ENCODE measurements at regions not wholly inside any gene's neighbourhood (a gene's known extent, or its start where the extent isn't known, plus 50 kb on each side); places are given as distances from the start of the nearest gene placed in this dataset.
A peak's percentile ranks its signal among the peaks of the same experiment; 100 is the strongest.

DNA sequence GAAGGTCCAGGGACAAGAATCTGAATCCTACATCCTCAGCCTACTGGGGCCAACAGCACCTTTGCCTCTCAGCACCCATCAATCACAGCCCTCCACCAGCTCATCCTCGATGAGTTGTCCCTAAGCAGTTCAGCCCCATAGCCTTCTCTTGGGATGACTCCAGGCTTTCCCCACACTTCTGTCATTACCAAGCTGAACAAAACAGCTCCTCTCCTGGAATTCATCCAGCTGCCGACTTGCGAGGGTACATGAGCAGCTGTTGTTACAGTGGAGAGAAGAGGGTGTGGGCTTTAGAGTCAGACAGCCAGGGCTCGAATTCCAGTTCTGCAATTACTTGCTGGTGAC is 69.0 kb upstream of the THBS1 start:
- Histone ChIP-seq H3K27ac (ENCODE audit: low read depth, low read length) (peak overlapping the region; percentile 76), H4K20me1 (ENCODE audit: insufficient read depth, low read length) (no peaks in the 10 kb centered on the region), H3K36me3 (ENCODE audit: insufficient read depth, low read length) (no peaks in the 10 kb centered on the region), H3K79me2 (ENCODE audit: insufficient read depth, low read length) (no peaks in the 10 kb centered on the region), H3K4me2 (ENCODE audit: insufficient read depth, low read length) (peak overlapping the region; percentile 73), H3K4me3 (ENCODE audit: insufficient read depth, low read length) (peak overlapping the region; percentile 30), H3K9me3 (ENCODE audit: low read depth, low read length) (no peaks in the 10 kb centered on the region), H3K27me3 (ENCODE audit: insufficient read depth, low read length) (no peaks in the 10 kb centered on the region), H2AFZ (ENCODE audit: low read length) (no peak overlapping the region), H3K4me1 (ENCODE audit: insufficient read depth, low read length) (peaks cover 37% of the 10 kb centered on the region)
- DNase-seq (ENCODE audit: insufficient read length, low spot score, missing footprints) = no peak
- TF ChIP-seq, protein P1, sequence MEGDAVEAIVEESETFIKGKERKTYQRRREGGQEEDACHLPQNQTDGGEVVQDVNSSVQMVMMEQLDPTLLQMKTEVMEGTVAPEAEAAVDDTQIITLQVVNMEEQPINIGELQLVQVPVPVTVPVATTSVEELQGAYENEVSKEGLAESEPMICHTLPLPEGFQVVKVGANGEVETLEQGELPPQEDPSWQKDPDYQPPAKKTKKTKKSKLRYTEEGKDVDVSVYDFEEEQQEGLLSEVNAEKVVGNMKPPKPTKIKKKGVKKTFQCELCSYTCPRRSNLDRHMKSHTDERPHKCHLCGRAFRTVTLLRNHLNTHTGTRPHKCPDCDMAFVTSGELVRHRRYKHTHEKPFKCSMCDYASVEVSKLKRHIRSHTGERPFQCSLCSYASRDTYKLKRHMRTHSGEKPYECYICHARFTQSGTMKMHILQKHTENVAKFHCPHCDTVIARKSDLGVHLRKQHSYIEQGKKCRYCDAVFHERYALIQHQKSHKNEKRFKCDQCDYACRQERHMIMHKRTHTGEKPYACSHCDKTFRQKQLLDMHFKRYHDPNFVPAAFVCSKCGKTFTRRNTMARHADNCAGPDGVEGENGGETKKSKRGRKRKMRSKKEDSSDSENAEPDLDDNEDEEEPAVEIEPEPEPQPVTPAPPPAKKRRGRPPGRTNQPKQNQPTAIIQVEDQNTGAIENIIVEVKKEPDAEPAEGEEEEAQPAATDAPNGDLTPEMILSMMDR (IDR thresholded peaks at IDR 0.05; ENCODE audit: extremely low read depth, low read depth, low read length) = no peak

DNA sequence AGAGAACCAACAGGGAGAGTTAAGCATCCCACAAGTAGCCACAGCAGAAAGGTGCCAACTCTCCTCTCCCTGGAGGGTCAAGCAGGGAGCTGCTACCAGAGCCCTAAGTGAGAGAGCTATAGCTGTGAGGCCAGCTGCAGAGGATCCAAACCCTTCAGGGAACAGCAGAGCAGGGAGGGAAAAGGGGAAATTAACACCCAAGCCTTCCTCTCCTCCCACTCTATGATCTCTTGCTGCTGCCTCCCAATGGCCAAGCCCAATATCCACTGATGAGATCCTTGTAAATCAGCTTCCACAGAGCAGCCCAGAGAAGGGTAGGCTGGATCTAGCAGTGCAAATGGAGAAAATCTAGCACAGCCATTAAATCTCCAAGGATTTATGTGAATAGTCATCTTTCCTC is 68.2 kb upstream of the THBS1 start:
- Histone ChIP-seq H3K36me3 (ENCODE audit: insufficient read depth, low read length) (no peaks in the 10 kb centered on the region), H2AFZ (ENCODE audit: low read length) (no peak overlapping the region), H3K9me3 (ENCODE audit: low read depth, low read length) (no peaks in the 10 kb centered on the region), H3K4me2 (ENCODE audit: insufficient read depth, low read length) (no peak overlapping the region), H4K20me1 (ENCODE audit: insufficient read depth, low read length) (no peaks in the 10 kb centered on the region), H3K4me3 (ENCODE audit: insufficient read depth, low read length) (no peak overlapping the region), H3K79me2 (ENCODE audit: insufficient read depth, low read length) (no peaks in the 10 kb centered on the region), H3K27me3 (ENCODE audit: insufficient read depth, low read length) (no peaks in the 10 kb centered on the region), H3K4me1 (ENCODE audit: insufficient read depth, low read length) (peaks cover 33% of the 10 kb centered on the region), H3K27ac (ENCODE audit: low read depth, low read length) (no peak overlapping the region)
- DNase-seq (ENCODE audit: insufficient read length, low spot score, missing footprints) = no peak
- TF ChIP-seq, protein P1 (IDR thresholded peaks at IDR 0.05; ENCODE audit: extremely low read depth, low read depth, low read length) = no peak

DNA sequence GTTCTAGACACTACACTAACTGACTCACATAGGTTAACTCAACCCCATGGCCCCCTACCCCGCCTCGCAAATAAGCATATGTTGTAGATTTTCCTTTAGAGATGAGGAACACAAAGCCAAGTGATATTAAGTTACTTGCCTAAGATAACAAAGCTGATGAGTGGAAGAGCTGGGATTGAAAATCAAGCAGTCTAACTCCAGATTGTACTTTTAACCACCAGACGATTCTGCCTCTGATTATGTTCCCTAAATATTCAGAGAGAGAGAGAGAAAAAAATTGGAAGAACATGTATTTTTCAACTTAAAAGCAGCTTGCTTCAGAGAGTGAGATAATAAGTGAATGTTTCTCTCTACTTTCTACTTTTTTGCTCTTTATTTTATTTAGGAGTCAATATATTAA is 66.9 kb upstream of the THBS1 start:
- H3K27ac ChIP-seq (ENCODE audit: low read depth, low read length) = no peak overlapping the region

DNA sequence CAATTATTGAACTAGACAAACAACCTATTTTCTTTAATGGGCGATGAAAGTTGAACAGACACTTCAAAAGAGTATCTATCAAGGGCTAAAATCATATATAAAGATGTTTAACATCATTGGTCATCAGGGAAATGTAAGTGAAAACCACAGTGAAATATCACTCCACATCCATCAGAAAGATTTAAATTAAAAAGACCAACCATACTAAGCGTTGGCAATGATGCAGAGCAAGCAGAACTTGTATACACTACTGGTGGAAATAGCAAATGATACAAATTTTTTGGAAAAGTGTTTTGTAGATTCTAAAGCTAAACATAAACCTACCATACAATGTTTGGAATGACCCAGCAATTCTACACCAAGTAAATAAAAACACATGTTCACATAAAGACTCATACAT is 65.9 kb upstream of the THBS1 start:
- Histone ChIP-seq H3K9me3 (ENCODE audit: low read depth, low read length) (no peaks in the 10 kb centered on the region), H3K4me2 (ENCODE audit: insufficient read depth, low read length) (no peak overlapping the region), H4K20me1 (ENCODE audit: insufficient read depth, low read length) (no peaks in the 10 kb centered on the region), H3K36me3 (ENCODE audit: insufficient read depth, low read length) (no peaks in the 10 kb centered on the region), H3K79me2 (ENCODE audit: insufficient read depth, low read length) (no peaks in the 10 kb centered on the region), H3K4me1 (ENCODE audit: insufficient read depth, low read length) (peaks cover 26% of the 10 kb centered on the region), H3K27ac (ENCODE audit: low read depth, low read length) (no peak overlapping the region), H3K4me3 (ENCODE audit: insufficient read depth, low read length) (no peak overlapping the region), H3K27me3 (ENCODE audit: insufficient read depth, low read length) (no peaks in the 10 kb centered on the region), H2AFZ (ENCODE audit: low read length) (no peak overlapping the region)
- TF ChIP-seq, protein P1 (IDR thresholded peaks at IDR 0.05; ENCODE audit: extremely low read depth, low read depth, low read length) = no peak
- no peak for DNase-seq (ENCODE audit: insufficient read length, low spot score, missing footprints)

More for the DNA sequence above, 66.9 kb upstream of the THBS1 start:
- Histone ChIP-seq H3K36me3 (ENCODE audit: insufficient read depth, low read length) (no peaks in the 10 kb centered on the region), H3K4me1 (ENCODE audit: insufficient read depth, low read length) (peaks cover 29% of the 10 kb centered on the region), H3K27me3 (ENCODE audit: insufficient read depth, low read length) (no peaks in the 10 kb centered on the region), H3K9me3 (ENCODE audit: low read depth, low read length) (no peaks in the 10 kb centered on the region), H4K20me1 (ENCODE audit: insufficient read depth, low read length) (no peaks in the 10 kb centered on the region), H2AFZ (ENCODE audit: low read length) (no peak overlapping the region), H3K4me2 (ENCODE audit: insufficient read depth, low read length) (no peak overlapping the region), H3K4me3 (ENCODE audit: insufficient read depth, low read length) (no peak overlapping the region), H3K79me2 (ENCODE audit: insufficient read depth, low read length) (no peaks in the 10 kb centered on the region)
- TF ChIP-seq, protein P1 (IDR thresholded peaks at IDR 0.05; ENCODE audit: extremely low read depth, low read depth, low read length) = no peak
- no peak for DNase-seq (ENCODE audit: insufficient read length, low spot score, missing footprints)

Measured in osteoblast (primary cell).